GM21619 (cell line): ENCODE measurements at regions not wholly inside any gene's neighbourhood (a gene's known extent, or its start where the extent isn't known, plus 50 kb on each side); places are given as distances from the start of the nearest gene placed in this dataset.

Source experiments
- ATAC-seq: cut with Tn5 transposase; IDR thresholded peaks from one replicate; pipeline ENCODE4 v1.9.1; 2021; ENCODE audit not compliant: unreplicated experiment

GRCh38 chr2:212945526-212945925, 205.9 kb downstream of the IKZF2 start:
- no peak for ATAC-seq

- ATAC-seq, result no peak
Measured at GRCh38 chr2:212943351-212943750, 208.1 kb downstream of the IKZF2 start.

- ATAC-seq, result no peak
Measured at GRCh38 chr2:212941361-212941760, 210.1 kb downstream of the IKZF2 start.

- no peak for ATAC-seq
Measured at GRCh38 chr2:212940816-212941215, 210.6 kb downstream of the IKZF2 start.

- ATAC-seq, result no peak
Measured at GRCh38 chr2:212939777-212940531, 211.5 kb downstream of the IKZF2 start.

- ATAC-seq, result no peak
Measured at GRCh38 chr2:212938144-212938793, 213.1 kb downstream of the IKZF2 start.

- no peak for ATAC-seq
Measured at GRCh38 chr2:212936572-212936971, 214.8 kb downstream of the IKZF2 start.

GRCh38 chr2:212935752-212936151, 215.7 kb downstream of the IKZF2 start:
- no peak for ATAC-seq

- no peak for ATAC-seq
Measured at GRCh38 chr2:212931271-212931670, 220.1 kb downstream of the IKZF2 start.

- ATAC-seq, result no peak
Measured at GRCh38 chr2:212930556-212931260, 220.7 kb downstream of the IKZF2 start.

GRCh38 chr2:212929971-212930370, 221.4 kb downstream of the IKZF2 start:
- ATAC-seq, result no peak

- peak; percentile 61 for ATAC-seq
Measured at GRCh38 chr2:212929116-212929515, 222.3 kb downstream of the IKZF2 start.

GRCh38 chr2:212928681-212929080, 222.7 kb downstream of the IKZF2 start:
- no peak for ATAC-seq

GRCh38 chr2:212926940-212927339, 224.5 kb downstream of the IKZF2 start:
- no peak for ATAC-seq

- ATAC-seq, result no peak
Measured at GRCh38 chr2:212923393-212923792, 228.0 kb downstream of the IKZF2 start.

- no peak for ATAC-seq
Measured at GRCh38 chr2:212922701-212923100, 228.7 kb downstream of the IKZF2 start.

GRCh38 chr2:212921711-212922110, 229.7 kb downstream of the IKZF2 start:
- ATAC-seq, result no peak

- ATAC-seq, result no peak
Measured at GRCh38 chr2:212921061-212921460, 230.4 kb downstream of the IKZF2 start.

- ATAC-seq, result no peak
Measured at GRCh38 chr2:212919238-212919637, 232.2 kb downstream of the IKZF2 start.

- no peak for ATAC-seq
Measured at GRCh38 chr2:212918336-212918735, 233.1 kb downstream of the IKZF2 start.

GRCh38 chr2:212915121-212915782, 236.2 kb downstream of the IKZF2 start:
- peak; percentile 56 for ATAC-seq
